OCI-LY3 (cell line): ENCODE measurements at regions not wholly inside any gene's neighbourhood (a gene's known extent, or its start where the extent isn't known, plus 50 kb on each side); places are given as distances from the start of the nearest gene placed in this dataset.

Experiments
- H2AFZ ChIP-seq: fragments of 200-600, 300-600 bp; shearing (Covaris generic); 2 replicates; pipeline ENCODE4 v1.6.0; 2014; ENCODE audit warnings: antibody characterized with exemption, low read depth, low read length
- H3K27ac ChIP-seq: fragments of 200-600, 300-600 bp; sonication (generic); 2 replicates; pipeline ENCODE4 v1.5.1; 2014; ENCODE audit warnings: mild to moderate bottlenecking, low read length, moderate library complexity, mixed read lengths
- H3K27me3 ChIP-seq: fragments of 200-600, 300-600 bp; sonication (generic); 2 replicates; pipeline ENCODE4 v1.6.1; 2014; ENCODE audit warnings: low read depth, low read length, mixed read lengths
- H3K36me3 ChIP-seq: fragments of 200-600, 300-600 bp; sonication (generic); replicated peaks from 2 replicates; pipeline ENCODE3; 2014; ENCODE audit warnings: low read depth, low read length, mixed read lengths
- H3K4me1 ChIP-seq: fragments of 300-600, 200-600 bp; sonication (generic); 2 replicates; pipeline ENCODE4 v1.6.1; 2014; ENCODE audit warnings: low read length, mixed read lengths
- H3K4me2 ChIP-seq: fragments of 200-600, 300-600 bp; sonication (generic); 2 replicates; pipeline ENCODE4 v1.6.1; 2014; ENCODE audit warnings: low read length, mixed read lengths
- H3K4me3 ChIP-seq: fragments of 300-600, 200-600 bp; sonication (generic); 2 replicates; pipeline ENCODE4 v1.5.1; 2014; ENCODE audit warnings: antibody characterized with exemption, mild to moderate bottlenecking, low read length, moderate library complexity
- H3K79me2 ChIP-seq: fragments of 300-600, 200-600 bp; shearing (Covaris generic); 2 replicates; pipeline ENCODE4 v1.6.1; 2014; ENCODE audit warnings: mild to moderate bottlenecking, low read length, mixed read lengths
- H3K9ac ChIP-seq: fragments of 300-600, 200-600 bp; shearing (Covaris generic); 2 replicates; pipeline ENCODE4 v1.6.0; 2014; ENCODE audit warnings: mild to moderate bottlenecking, low read length, moderate library complexity
- H3K9me3 ChIP-seq: fragments of 200-600, 300-600 bp; shearing (Covaris generic); 2 replicates; pipeline ENCODE4 v1.6.1; 2014; ENCODE audit warnings: low read length, mixed read lengths; ENCODE audit not compliant: insufficient read depth
- H4K20me1 ChIP-seq: fragments of 200-600, 300-600 bp; sonication (generic); 2 replicates; pipeline ENCODE4 v1.6.1; 2016; ENCODE audit warnings: low read length, mixed read lengths; ENCODE audit not compliant: insufficient read depth
- CTCF ChIP-seq: fragments of 200-600, 300-600 bp; sonication (generic); IDR thresholded peaks from 2 replicates; pipeline ENCODE4 v1.5.1; 2014; ENCODE audit warnings: antibody characterized with exemption, low read length, low read depth
- EZH2phosphoT487 ChIP-seq: fragments of 200-600 bp; shearing (Covaris generic); IDR thresholded peaks from 2 replicates; pipeline ENCODE4 v1.6.1; 2018; ENCODE audit warnings: antibody characterized with exemption, mixed run types, low read depth

GRCh38 chr16:62539657-62540056 is 503.4 kb upstream of the CDH8 start:
- Histone ChIP-seq H3K27ac (no peak overlapping the region), H3K4me3 (no peak overlapping the region), H3K79me2 (no peaks in the 10 kb centered on the region), H3K4me2 (no peak overlapping the region), H3K27me3 (no peaks in the 10 kb centered on the region), H3K36me3 (no peaks in the 10 kb centered on the region), H4K20me1 (no peaks in the 10 kb centered on the region), H3K9me3 (no peaks in the 10 kb centered on the region), H3K4me1 (no peaks in the 10 kb centered on the region), H3K9ac (no peak overlapping the region), H2AFZ (no peak overlapping the region)
- TF ChIP-seq EZH2phosphoT487 (no peak), CTCF (no peak)

- no peaks in the 10 kb centered on the region for H3K36me3 ChIP-seq
- no peaks in the 10 kb centered on the region for H3K27me3 ChIP-seq
- H2AFZ ChIP-seq = no peak overlapping the region
- H3K4me2 ChIP-seq = no peak overlapping the region
- no peak overlapping the region for H3K27ac ChIP-seq
- H4K20me1 ChIP-seq = no peaks in the 10 kb centered on the region
- H3K4me1 ChIP-seq = no peaks in the 10 kb centered on the region
- TF ChIP-seq EZH2phosphoT487 (no peak), CTCF (no peak)
- no peaks in the 10 kb centered on the region for H3K9me3 ChIP-seq
- H3K4me3 ChIP-seq = no peak overlapping the region
- H3K79me2 ChIP-seq = no peaks in the 10 kb centered on the region
- H3K9ac ChIP-seq = no peak overlapping the region
Observed at GRCh38 chr16:62530426-62530825, 494.2 kb upstream of the CDH8 start.

GRCh38 chr16:62516001-62516400 is 479.8 kb upstream of the CDH8 start:
- H3K9ac ChIP-seq = no peak overlapping the region
- H3K27ac ChIP-seq = no peak overlapping the region
- H3K79me2 ChIP-seq = no peaks in the 10 kb centered on the region
- no peak overlapping the region for H3K4me3 ChIP-seq
- no peaks in the 10 kb centered on the region for H3K27me3 ChIP-seq
- TF ChIP-seq CTCF (no peak), EZH2phosphoT487 (no peak)
- no peaks in the 10 kb centered on the region for H3K36me3 ChIP-seq
- no peaks in the 10 kb centered on the region for H3K9me3 ChIP-seq
- H3K4me1 ChIP-seq = no peaks in the 10 kb centered on the region
- no peaks in the 10 kb centered on the region for H4K20me1 ChIP-seq
- H2AFZ ChIP-seq = no peak overlapping the region
- H3K4me2 ChIP-seq = no peak overlapping the region

- no peaks in the 10 kb centered on the region for H3K4me1 ChIP-seq
- no peaks in the 10 kb centered on the region for H4K20me1 ChIP-seq
- no peak overlapping the region for H3K9ac ChIP-seq
- no peaks in the 10 kb centered on the region for H3K79me2 ChIP-seq
- no peak overlapping the region for H3K4me2 ChIP-seq
- H3K27me3 ChIP-seq = no peaks in the 10 kb centered on the region
- no peak overlapping the region for H2AFZ ChIP-seq
- no peak overlapping the region for H3K4me3 ChIP-seq
- no peaks in the 10 kb centered on the region for H3K9me3 ChIP-seq
- H3K36me3 ChIP-seq = no peaks in the 10 kb centered on the region
- no peak overlapping the region for H3K27ac ChIP-seq
- TF ChIP-seq EZH2phosphoT487 (no peak), CTCF (no peak)
Observed at GRCh38 chr16:62503073-62503472, 466.8 kb upstream of the CDH8 start.
